Stimulated activated CD8-positive, alpha-beta memory T cell treated with anti-CD3 and anti-CD28 coated beads, Interleukin-15, amount 100 ng/mL, for 24 hours (primary cell): ENCODE measurements at regions not wholly inside any gene's neighbourhood (a gene's known extent, or its start where the extent isn't known, plus 50 kb on each side); places are given as distances from the start of the nearest gene placed in this dataset.

Experiments
- DNase-seq: peaks from one replicate; pipeline ENCODE4 v3.0.0-alpha.2; 2020; ENCODE audit warnings: low read depth

DNA sequence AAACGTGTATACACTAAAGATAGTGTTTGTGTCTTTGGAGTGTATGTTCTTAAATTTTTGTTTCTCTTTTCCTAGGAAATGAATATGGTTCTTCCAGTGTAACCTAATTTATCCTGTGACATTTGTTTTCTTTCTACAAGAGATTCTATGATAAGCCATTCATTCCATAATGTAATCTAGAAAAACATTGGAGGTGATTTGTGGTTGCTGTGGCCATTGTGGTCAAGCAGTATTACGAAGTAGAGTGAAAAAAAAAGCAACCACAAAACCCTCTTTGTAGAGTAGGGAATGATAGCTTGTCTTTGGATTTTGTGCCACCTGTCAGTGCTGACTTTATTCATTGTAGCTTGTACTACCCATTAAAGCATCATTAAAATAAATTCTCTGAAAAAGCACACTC is 1209.6 kb downstream of the ZPLD1 start:
- no peak for DNase-seq

DNA sequence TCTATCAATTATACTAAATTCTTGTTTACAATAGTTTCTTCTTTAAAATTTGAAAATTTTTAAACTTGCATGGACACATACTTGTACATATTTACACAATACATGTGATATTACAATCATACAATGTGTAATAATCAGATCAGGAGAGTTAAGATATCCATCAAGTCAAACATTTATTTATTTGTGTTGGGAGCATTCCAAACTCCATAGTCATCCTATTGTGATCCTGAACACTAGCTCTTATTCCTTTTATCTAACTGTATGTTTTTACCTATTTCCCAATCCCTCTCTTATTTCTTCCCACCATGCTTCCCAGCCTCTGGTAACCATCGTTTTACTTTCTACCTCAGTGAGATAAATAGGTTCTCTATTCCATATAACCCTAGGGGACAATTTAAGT is 1219.2 kb downstream of the ZPLD1 start:
- DNase-seq, result no peak

DNA sequence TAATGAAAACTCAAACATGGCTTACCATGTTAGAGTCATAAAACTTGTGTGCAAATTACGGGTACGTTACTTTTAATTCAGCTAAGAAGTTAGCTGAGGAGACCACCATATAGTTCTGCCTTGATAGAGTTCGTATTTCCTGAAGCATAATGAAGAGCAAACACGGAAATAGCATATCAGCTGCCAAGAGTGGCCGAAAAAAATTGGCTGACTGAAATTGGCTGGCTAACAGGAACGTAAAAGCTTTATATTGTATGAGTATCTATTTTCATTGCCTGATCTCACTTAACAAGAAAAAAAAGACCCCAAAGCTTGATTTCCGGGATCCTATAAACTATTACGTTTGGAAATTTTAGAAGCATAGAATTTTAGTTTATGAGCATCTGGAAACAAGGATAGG is 1222.9 kb downstream of the ZPLD1 start:
- no peak for DNase-seq

DNA sequence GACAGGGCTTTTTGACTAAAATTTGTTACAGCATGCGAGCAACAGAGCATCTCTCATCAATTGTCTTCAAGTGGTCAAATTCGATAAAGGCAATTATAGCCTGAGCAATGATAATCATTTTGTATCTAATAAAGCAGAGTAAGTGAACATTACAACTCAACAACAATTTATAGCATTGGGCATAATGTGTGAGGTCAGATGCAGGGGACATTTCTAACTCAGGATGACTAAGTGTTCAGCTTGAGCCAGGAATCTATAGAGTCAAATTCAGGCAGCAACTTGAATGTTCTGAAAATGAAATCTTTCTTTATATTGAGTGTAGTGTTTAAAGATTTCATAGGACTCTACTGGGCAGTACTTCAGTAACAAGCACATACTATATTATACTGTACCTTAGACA is 1226.0 kb downstream of the ZPLD1 start:
- no peak for DNase-seq

DNA sequence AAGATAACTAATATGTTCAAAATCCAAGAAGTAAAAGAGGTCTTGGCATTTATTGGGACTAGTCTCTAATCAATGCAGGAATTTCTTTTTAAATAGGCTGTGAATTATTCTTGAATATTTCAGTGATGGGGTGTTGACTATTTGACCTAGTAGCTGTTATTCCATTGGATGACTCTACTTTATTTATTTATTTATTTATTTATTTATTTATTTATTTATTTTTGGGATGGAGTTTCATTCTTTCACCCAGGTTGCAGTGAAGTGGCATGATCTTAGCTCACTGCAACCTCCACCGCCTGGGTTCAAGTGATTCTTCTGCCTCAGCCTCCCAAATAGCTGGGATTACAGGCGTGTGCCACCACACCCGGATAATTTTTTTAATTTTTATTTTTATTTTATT is 1227.8 kb downstream of the ZPLD1 start:
- no peak for DNase-seq

DNA sequence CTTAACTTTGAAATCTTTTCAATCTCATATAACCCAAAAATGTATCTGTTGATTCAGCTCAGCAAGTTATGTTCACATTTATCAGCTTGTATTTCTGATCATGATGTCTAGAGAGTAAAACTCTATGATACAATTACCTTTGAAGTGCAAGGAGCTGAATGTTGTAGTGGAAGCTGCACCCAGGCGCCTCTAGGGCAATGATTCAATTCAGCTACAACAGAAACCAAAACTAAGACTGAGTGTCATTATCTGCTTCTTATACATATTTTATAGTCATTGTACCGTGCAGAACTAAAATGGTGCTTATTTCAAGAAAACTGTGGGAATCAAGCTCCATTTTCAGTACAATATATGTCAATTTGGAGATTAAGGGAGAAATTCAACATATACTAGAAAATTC is 1237.5 kb downstream of the ZPLD1 start:
- DNase-seq, result no peak

DNA sequence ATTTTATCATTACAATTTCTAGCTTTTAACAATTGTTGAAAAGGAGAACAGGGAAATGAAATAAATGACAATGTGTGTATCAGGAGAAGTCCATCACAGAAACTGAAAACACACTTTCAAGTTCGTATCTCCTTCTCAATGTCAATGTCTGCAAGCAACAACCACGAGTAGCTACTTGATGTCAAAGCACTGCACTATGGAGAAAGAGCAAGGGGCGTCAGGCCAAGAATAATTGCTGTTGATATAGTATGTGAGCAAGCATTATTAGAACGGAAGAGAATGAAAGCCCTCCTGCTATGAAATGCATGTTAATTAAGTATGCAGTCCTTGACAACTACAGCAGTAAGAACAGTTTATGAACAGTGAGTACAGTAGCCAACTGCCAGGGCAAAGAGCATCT is 1250.1 kb downstream of the ZPLD1 start:
- no peak for DNase-seq

DNA sequence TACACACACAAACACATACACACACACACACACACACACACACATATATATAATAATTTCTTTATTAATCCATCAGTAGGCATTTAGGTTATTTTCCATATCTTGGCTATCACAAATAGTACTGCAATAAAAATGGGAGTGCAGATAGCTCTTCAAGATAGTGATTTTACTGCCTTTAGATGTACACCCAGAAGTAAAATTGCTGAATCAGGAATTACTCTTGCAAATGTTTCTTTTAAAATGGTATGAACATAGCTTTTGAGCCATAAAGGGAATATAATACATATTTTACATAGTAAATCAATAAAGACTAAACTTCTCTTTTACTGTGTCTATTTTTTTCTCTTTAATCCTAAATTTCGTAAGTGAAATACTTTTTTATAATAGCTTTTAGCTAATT is 1251.1 kb downstream of the ZPLD1 start:
- no peak for DNase-seq

DNA sequence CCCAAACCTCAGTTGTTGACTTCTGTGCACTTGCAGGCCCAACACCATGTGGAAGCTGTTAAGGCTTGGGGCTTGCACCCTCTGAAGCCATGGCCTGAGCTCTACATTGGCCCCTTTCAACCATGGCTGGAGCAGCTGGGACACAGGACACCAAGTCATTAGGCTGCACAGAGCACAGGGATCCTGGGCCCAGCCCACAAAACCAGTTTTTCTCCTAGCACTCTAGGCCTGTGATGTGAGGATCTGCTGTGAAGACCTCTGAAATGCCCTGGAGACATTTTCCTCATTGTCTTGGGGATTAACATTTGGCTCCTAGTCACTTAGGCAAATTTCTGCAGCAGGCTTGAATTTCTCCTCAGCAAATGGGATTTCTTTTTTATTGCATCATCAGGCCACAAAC is 1255.7 kb downstream of the ZPLD1 start:
- no peak for DNase-seq

DNA sequence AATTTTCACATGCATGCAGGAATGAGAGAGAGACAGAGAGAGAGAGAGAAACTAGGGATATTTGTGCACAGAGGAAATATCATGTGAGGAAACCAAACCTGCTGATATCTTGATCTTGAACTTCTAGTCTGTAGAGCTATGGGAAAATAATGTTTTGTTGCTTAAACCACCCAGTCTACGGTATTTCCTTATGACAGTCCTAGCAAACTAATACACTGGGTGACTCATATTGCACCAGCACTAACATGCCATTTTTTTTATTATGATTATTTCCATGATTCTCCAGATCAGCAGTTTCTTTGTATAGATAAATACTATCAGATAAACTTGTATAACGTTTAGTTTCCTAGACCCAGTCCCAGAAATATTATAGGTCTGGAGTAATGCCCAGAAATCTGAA is 1259.0 kb downstream of the ZPLD1 start:
- DNase-seq, result no peak

DNA sequence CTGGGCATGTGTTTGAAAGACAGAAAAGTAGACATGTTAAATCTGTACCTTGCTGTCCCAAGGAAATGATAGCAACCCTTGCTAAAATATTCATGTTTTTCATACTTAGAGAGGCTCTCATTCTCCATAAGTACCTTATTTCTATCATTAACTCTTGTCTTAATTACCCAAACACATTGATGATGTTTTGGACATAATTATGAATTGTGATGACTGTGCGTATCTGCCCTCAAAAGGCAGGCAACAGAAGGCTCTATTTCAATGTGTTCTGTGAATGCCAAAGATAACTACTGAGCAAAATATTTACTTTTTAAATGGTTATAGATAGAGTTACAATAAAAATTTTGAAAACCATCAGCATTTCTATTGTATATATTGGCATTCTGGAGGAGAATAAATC is 1263.8 kb downstream of the ZPLD1 start:
- DNase-seq, result no peak

DNA sequence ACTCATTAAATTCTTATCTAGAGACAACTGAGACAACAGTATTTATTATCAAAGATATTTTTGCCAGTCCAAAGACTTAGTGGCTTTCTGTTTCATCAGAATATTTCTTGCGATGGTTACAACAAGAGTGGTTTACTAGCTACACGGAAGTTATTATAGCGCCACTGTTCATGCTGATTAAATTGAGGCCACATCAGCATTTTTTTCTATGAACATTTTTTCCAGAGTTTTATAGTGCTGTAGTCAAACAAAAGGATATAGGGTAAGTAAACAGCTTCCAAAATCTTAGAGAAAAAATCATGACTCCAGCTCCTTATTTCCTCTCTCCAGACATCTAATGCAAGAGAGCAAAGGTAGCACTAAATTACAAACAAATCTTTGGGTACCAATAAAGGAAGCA is 1264.4 kb downstream of the ZPLD1 start:
- no peak for DNase-seq

DNA sequence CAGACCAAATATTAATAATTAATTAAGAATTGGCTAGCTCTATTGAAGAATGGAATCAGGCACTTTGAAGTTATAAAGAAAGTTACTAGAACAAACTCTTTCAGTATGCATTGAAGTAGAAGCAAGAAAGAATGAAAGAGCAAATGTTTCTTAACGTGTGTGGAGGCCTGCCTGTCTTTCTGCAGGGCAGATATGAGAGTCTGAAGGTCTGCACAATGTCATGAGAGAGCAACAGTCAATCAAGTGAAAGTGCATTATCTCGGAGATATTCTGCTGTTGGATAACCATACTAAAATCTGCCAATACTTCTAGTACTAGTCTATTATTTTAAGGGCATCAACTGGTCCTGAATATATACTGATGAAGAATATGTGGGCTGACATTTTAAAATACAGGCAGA is 1270.8 kb downstream of the ZPLD1 start:
- DNase-seq, result no peak

DNA sequence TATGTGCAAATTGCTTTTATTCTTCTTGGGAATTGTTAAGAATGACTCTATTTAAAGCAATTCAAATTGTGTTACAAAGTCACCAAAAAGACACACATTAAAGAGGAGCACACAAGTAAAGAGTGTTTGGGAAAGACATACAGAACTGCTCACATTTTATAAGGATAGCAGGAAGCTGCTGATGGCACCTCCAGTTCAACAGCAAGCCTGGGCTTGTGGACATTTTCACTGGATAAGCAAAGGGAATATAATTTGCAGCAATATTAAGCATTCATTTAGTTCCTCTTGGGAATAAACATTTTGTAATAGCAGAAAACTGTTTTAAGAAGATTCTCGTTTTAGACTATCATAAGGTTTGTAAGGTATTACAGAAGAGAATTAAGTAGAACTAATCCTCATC is 1271.9 kb downstream of the ZPLD1 start:
- no peak for DNase-seq

DNA sequence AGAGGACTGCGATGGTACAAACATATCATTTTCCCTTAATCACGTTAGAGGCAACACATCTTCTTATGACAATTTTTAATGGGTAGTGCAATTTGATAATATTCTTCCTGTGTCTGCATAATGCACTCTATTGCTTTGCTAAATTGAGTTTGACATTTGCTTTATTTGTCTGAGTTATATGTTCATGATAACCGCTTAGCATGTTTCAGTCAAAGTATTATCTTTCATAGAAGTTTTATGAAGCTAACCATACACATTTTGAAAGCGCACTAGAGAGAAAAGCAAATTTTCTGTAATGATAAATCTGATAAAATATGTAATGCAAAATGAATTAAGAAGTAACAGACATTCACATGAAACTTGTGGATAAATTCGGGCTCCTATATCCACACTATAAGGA is 1276.9 kb downstream of the ZPLD1 start:
- DNase-seq, result no peak

DNA sequence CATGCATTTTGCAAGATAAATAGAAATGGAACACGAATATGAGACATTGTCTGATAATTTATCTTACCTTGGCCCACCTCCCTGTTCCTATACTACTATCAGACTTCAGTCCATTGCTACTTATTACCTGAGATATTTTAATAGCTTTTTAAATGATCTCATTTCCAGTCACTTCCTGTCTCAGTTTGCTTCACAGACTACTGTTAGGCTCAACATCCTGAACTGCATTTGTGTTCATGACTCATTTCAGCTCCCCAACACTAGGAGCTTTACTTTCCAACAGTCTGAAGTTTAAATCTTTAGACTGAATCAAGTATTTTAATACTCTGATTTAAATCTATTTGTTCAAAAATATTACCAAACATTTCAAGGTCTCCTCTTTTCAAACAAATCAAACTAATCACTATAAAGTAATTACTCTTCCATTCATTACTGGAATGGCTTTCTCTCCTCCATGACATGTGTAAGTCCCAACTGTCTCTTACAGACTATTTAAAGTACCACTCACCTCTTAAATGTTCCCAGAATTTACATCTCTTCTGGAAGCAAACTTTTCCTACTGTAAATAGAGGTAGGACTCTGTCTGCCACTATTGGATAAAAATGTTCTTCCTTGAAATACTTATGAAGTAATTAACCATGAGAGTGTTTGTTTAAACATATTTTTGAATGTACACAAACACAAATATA is 1277.6 kb downstream of the ZPLD1 start:
- no peak for DNase-seq

DNA sequence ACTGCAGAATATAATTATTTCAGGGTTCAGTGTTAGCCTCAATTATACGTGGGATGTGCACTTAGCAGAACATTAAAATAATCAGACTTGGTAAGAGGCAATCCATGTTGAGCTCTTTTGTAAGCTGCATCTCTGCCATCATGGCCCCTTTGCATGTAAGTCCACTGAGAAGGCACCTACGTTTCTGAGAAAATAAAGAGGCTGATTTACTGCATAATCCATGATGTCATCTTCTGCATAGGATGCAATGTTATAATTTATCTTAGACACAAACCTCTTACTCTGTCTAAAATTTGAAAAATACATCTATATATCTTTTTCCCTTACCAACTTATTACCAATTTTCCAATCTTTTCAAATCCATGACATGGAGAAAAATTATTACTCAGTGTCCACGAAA is 1294.7 kb downstream of the ZPLD1 start:
- DNase-seq, result no peak

DNA sequence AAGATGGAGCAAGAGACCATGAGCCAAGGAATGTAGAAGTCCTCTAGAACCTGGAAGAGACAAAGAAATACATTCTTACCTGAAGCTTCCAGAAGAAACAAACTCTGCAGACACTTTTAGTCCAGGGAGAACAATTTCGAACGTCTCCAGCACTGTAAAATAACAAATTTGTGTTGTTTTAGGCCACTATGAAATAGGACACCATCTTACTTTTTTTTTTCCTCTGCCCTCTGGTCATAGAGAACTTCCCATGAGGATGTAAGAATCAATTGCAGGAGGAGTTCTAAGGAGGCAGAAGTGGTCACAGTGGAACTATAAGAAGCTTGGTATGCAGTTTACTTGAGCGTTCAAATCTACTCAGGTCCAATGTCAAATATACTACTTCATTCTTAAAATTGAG is 1295.9 kb downstream of the ZPLD1 start:
- no peak for DNase-seq

DNA sequence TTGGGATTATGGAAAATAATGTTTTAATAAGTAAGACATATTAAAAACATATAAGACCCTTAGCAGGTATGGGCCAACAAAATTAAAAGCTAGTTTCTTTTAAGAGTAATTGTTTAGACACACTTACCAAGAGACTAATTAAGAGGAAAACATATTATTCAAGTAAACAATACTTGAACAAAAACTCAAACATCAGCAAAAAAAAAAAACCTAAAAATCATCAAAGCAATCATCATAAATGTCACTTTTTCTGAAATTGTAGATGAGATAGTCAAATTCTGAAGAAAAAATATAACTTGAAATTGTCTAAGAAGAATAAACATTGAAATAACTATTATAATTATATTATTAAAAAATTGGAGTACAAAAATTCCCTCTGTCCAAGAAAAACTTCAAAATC is 1318.2 kb downstream of the ZPLD1 start:
- DNase-seq, result no peak

DNA sequence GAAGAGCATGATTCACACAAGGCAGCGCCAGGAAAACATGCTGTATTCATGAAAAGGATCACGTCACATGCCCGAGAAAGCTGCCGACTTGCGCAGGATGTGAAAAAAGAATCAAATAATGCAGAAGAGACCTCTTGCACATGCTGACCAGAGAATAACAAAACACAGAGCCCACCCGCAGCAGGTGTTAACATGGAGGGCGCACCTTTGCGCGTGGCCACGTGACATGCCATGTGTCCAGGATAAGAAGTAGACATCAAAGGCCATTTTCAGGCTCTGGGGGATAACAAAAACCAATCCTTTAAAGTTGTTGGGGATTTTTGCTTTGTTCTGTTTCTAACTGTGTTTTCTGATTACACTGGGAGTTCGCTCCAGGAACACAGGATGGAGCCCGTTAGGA is 1332.8 kb downstream of the ZPLD1 start:
- DNase-seq, result no peak

DNA sequence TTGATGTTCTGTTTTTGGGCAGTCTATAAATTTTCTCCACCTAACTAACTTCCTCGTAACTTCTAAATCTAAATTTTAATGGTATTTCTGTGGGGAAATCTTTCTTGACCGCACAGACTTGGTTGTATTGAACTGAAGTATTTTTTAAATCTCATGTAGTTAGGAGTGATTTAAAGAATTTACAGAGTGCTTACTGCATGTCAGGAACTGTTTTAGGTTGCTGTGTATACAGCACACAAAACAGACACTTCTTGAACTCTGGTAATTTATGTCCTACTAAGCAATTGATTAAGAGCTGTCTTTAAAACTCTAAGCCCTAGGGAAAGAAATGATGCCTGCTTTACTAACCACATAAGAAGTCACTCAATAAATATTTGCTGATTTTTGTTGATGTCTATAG is 1350.2 kb downstream of the ZPLD1 start:
- no peak for DNase-seq

DNA sequence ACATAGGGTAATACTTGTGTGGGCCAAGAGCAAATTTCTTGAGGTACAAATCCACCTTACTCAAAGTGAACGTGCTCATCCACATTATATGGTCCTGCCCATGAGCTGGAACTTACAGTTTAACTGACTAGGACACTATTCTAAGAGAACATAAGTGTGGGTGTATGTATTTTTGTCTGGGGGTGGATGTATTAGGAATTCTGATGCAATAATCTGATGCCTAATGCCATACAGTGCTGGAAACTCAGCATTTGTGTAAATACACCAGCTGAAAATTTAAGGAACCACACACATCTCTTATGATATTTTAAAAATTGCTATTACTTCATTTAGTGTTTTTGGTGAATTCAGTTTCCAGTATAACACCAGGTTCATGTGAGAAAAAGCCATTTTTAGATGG is 1350.7 kb downstream of the ZPLD1 start:
- DNase-seq, result no peak

DNA sequence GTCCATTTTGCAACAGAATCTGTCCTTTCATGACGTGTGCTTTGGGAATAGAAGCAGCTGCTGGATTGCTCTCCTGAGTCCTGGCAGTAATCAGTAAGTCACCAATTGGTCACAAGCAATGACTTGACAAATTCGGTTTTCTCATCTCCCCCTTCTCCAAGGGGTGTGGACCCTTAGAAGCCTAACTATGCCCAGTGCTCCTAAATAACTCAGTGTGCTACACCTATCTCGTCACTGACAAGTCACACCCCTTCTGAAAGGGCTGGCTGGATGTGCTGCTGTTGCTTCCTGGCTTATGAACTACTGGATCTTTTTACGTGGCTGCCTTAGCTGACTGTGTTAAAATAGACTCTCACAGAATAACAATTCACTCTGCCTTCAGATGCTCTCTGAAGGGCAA is 1351.5 kb downstream of the ZPLD1 start:
- no peak for DNase-seq

DNA sequence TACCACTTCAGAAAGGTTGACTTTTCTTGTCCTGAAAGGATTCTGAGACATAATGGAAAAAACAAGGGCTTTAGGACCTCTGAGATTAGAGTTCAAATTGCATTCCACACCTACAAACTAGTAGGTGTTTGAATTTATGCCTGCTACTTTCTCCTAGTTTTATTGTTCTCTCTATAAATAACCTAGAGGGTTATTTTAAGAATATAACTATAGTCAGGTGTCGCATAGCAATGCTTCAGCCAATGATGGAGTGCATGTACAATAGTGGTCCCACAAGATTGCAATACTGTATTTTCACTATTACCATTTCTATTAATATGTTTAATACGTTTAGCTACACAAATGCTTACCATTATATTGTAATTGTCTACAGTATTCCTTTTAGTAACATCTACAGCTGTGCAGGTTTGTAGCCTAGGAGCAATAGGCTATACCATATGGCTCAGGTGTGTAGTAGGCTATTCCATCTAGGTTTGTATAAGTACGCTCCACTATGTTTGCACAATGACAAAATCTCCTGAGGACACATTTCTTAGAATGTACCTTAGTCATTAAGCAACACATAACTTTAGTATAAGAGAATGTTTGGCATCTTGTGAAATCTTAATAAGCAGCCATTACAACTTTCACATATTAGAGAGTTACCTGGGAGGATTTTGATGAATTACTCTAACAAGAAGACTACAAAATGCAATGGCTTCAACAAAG is 1352.5 kb downstream of the ZPLD1 start:
- DNase-seq, result no peak
